GM10248 (cell line): ENCODE measurements at regions not wholly inside any gene's neighbourhood (a gene's known extent, or its start where the extent isn't known, plus 50 kb on each side); places are given as distances from the start of the nearest gene placed in this dataset.
"Not testable (repeated sequence)": the region's sequence is repeated elsewhere in the genome, so short reads cannot be mapped to it uniquely, and the experiment has no call there.

Source experiments
- CTCF ChIA-PET: fragments of 300-600 bp; sonication (Branson Sonifier 250); formaldehyde crosslinking; extraction: SDS; loops from one replicate; lab custom pipeline; 2021; ENCODE audit warnings: antibody characterized with exemption; lab: Yijun Ruan, JAX
- POLR2A ChIA-PET: fragments of 350-650 bp; sonication (Branson Sonifier 250); formaldehyde crosslinking; extraction: SDS; loops from one replicate; lab custom pipeline; 2020; ENCODE audit warnings: antibody characterized with exemption; lab: Yijun Ruan, JAX
- DNase-seq: peaks from one replicate; pipeline ENCODE4 v3.0.0; 2012; ENCODE audit errors: extremely low spot score
- TF ChIP-seq, protein P1 (sequence below): IDR thresholded peaks from 2 replicates; pipeline ENCODE4 v1.5.1; 2012; ENCODE audit warnings: mild to moderate bottlenecking, low read depth; ENCODE audit errors: extremely low read depth, missing control alignments, control extremely low read depth

- TF ChIP-seq, protein P1, sequence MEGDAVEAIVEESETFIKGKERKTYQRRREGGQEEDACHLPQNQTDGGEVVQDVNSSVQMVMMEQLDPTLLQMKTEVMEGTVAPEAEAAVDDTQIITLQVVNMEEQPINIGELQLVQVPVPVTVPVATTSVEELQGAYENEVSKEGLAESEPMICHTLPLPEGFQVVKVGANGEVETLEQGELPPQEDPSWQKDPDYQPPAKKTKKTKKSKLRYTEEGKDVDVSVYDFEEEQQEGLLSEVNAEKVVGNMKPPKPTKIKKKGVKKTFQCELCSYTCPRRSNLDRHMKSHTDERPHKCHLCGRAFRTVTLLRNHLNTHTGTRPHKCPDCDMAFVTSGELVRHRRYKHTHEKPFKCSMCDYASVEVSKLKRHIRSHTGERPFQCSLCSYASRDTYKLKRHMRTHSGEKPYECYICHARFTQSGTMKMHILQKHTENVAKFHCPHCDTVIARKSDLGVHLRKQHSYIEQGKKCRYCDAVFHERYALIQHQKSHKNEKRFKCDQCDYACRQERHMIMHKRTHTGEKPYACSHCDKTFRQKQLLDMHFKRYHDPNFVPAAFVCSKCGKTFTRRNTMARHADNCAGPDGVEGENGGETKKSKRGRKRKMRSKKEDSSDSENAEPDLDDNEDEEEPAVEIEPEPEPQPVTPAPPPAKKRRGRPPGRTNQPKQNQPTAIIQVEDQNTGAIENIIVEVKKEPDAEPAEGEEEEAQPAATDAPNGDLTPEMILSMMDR: no peak
- CTCF ChIA-PET: no interaction called here
- POLR2A ChIA-PET: no interaction called here
Measured at GRCh38 chr1:207256869-207257268, 64.6 kb upstream of the CD55 start.

DNA sequence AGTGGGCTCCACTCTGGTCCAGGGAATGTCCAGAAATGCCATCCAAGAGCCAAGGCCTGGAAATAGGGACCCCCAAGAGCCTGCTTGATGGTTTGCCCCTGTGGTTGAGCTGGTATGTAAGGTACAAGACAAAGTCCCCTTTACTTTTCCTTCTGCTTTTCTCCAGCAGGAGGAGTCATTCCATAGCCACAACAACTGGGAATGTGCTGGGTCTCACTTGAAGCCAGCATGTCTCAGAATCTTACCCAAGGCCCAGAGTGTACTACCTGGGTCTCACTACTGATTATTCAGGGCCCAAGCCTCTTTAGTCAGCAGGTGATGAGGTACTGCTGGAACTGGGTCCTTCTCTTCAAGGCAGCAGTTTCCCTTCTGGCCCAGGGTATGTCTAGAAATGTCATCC lies 62.1 kb upstream of the CD55 start:
- ChIA-PET POLR2A (no interaction called here), CTCF (interaction anchor here (0.9 to 1.0 kb wide), 2 partner anchors 10 to 30 kb away, joined by 3 to 4 read pairs; no protein-coding TSS in a partner anchor)
- no peak for DNase-seq
- TF ChIP-seq, protein P1: no peak

More at GRCh38 chr1:207256869-207257268, 64.6 kb upstream of the CD55 start:
- no peak for DNase-seq

DNA sequence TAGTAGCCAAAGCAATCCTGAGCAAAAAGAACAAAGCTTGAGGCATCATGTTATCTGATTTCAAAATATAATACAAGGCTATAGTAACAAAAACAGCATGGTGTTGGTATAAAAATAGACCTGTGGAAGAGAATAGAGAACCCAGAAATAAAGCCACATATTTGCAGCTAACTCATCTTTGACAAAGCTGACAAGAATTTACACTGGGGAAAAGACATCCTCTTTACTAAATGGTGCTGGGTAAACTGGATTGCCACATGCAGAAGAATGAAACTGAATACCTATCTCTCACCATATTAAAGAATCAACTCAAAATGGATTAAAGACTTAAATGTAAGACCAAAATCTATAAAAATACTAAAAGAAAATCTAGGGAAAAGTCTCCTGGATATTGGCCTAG lies 59.5 kb upstream of the CD55 start:
- CTCF ChIA-PET: interaction anchor here (0.8 to 1.2 kb wide), 3 partner anchors 11 to 43 kb away, joined by 3 to 4 read pairs (median 3); no protein-coding TSS in a partner anchor

GRCh38 chr1:207262891-207263290 lies 58.6 kb upstream of the CD55 start:
- CTCF ChIA-PET, DNase-seq, POLR2A ChIA-PET: not testable (repeated sequence)

More for the DNA sequence above, 59.5 kb upstream of the CD55 start:
- DNase-seq: no peak
- POLR2A ChIA-PET: no interaction called here
- TF ChIP-seq, protein P1: no peak

GRCh38 chr1:207264663-207265252 lies 56.7 kb upstream of the CD55 start:
- TF ChIP-seq, protein P1: no peak
- no peak for DNase-seq
- ChIA-PET POLR2A (no interaction called here), CTCF (interaction anchor here (1.3 kb wide), 1 partner anchor 26 kb away, joined by 3 read pairs; no protein-coding TSS in a partner anchor)

- ChIA-PET POLR2A (no interaction called here), CTCF (no interaction called here)
- TF ChIP-seq, protein P1: no peak
- no peak for DNase-seq
Measured at GRCh38 chr1:207268337-207268736, 53.1 kb upstream of the CD55 start.

DNA sequence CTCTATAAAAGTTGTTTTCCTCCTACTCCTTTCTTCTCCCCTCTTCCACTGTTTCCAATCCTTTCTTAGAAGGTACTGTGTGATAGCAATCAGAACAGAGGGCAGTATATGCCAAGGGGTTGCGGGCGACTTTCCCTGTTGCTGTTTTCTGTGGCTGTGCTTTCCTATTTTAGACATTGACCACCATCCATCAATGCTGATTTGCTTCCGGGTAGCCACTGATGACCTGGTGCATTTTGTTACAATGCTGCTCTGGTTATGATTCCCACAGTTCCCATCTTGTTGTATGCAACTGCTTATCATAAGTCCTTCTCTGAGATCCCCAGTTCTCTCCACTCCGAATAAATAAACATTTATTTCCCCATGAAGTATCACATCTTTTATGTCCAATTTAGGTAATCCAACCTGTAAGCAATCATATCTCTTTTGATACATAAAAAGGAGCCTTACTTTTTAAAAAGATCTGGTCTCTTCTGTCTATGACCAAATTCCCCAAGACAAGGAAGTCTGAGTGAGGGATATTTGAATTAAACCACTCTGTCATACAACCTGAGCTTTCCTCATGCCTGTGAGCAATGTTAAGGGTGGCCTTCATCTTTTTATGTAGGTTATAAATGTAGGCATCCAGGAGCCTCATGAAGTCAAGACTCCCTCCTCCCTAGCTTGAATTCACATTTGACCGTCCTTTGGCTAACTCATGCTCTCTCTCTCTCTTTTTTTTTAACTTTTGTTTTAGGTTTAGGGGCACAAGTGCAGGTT lies 52.5 kb upstream of the CD55 start:
- TF ChIP-seq, protein P1: no peak
- POLR2A ChIA-PET: no interaction called here
- no peak for DNase-seq
- CTCF ChIA-PET: interaction anchor here (0.9 to 1.3 kb wide), 2 partner anchors 9 to 29 kb away, joined by 3 read pairs; no protein-coding TSS in a partner anchor
